Kidney (tissue), 13 donors: ENCODE measurements at regions not wholly inside any gene's neighbourhood (a gene's known extent, or its start where the extent isn't known, plus 50 kb on each side); places are given as distances from the start of the nearest gene placed in this dataset.

Source experiments
- DNase-seq, 5 donors: peaks; one replicate each; pipeline ENCODE4 v3.0.0-alpha.2; 2013 to 2020
- FAIRE-seq: peaks from 2 replicates; lab custom pipeline; 2012; peaks lifted over from hg19 to GRCh38; lab: Jason Lieb, UNC
- H3K27ac ChIP-seq, 2 donors: one replicate each; pipeline ENCODE4 v1.7.0; 2013; ENCODE audit warnings: low read depth in 2 of 2, low read length in 2 of 2, inconsistent platforms in 1 of 2
- H3K27me3 ChIP-seq: one replicate; pipeline ENCODE4 v1.7.1; 2013; ENCODE audit warnings: low read length, inconsistent platforms; ENCODE audit not compliant: control insufficient read depth, insufficient read depth
- H3K36me3 ChIP-seq, 3 donors: one replicate each; pipeline versions ENCODE4 v1.7.0 to v1.7.1; 2013; ENCODE audit warnings: low read length in 3 of 3, control low read depth in 1 of 3, inconsistent platforms in 1 of 3; ENCODE audit not compliant: insufficient read depth in 3 of 3, control insufficient read depth in 2 of 3
- H3K4me1 ChIP-seq, 3 donors: one replicate each; pipeline versions ENCODE4 v1.7.0 to v1.7.1; 2013; ENCODE audit warnings: low read length in 3 of 3, inconsistent platforms in 1 of 3, low read depth in 1 of 3; ENCODE audit not compliant: control insufficient read depth in 2 of 3, insufficient read depth in 2 of 3
- H3K4me3 ChIP-seq, 3 donors: one replicate each; pipeline versions ENCODE4 v1.7.0 to v1.8.1; 2013; ENCODE audit warnings: low read length in 3 of 3, control low read depth in 1 of 3, inconsistent platforms in 1 of 3
- H3K9ac ChIP-seq, 3 donors: one replicate each; pipeline versions ENCODE4 v1.7.0 to v1.7.1; 2013; ENCODE audit warnings: low read length in 3 of 3, control low read depth in 1 of 3, inconsistent platforms in 1 of 3
- H3K9me3 ChIP-seq, 3 donors: one replicate each; pipeline versions ENCODE4 v1.7.0 to v1.7.1; 2013; ENCODE audit warnings: low read length in 3 of 3, control low read depth in 1 of 3, inconsistent platforms in 1 of 3; ENCODE audit not compliant: control insufficient read depth in 2 of 3, insufficient read depth in 1 of 3
- intact Hi-C: fragments of 100-400 bp; cut with DNase I; formaldehyde crosslinking; loops from one replicate; pipeline ENCODE4 v1.11.1; 2022
- TF ChIP-seq, protein P1 (sequence below): IDR thresholded peaks from 3 replicates; pipeline ENCODE4 v1.5.1; 2012; ENCODE audit warnings: mild to moderate bottlenecking, moderate library complexity, borderline replicate concordance; ENCODE audit not compliant: insufficient read depth; ENCODE audit errors: extremely low read depth
- donor health status: control.
- donor health status: control.
- donor health status: control.
- donor health status: control.
- donor health status: control.
- donor health status: DM: yes; HTN: yes; CAD: no.
- donor health status: Normal renal cell carcinoma (clear cell type).

GRCh38 chr18:61677435-61677970, 215.3 kb downstream of the RNF152 start:
- peaks cover 0 to 8% (median 0%) of the 10 kb centered on the region in 3 donors for H3K4me1 ChIP-seq
- FAIRE-seq (no peak), DNase-seq (no peak)
- H3K4me3 ChIP-seq = no peak overlapping the region
- no peak overlapping the region for H3K9ac ChIP-seq
- H3K9me3 ChIP-seq = peaks cover 2 to 7% (median 4%) of the 10 kb centered on the region in 3 donors
- TF ChIP-seq, protein P1, sequence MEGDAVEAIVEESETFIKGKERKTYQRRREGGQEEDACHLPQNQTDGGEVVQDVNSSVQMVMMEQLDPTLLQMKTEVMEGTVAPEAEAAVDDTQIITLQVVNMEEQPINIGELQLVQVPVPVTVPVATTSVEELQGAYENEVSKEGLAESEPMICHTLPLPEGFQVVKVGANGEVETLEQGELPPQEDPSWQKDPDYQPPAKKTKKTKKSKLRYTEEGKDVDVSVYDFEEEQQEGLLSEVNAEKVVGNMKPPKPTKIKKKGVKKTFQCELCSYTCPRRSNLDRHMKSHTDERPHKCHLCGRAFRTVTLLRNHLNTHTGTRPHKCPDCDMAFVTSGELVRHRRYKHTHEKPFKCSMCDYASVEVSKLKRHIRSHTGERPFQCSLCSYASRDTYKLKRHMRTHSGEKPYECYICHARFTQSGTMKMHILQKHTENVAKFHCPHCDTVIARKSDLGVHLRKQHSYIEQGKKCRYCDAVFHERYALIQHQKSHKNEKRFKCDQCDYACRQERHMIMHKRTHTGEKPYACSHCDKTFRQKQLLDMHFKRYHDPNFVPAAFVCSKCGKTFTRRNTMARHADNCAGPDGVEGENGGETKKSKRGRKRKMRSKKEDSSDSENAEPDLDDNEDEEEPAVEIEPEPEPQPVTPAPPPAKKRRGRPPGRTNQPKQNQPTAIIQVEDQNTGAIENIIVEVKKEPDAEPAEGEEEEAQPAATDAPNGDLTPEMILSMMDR = no peak
- no peak overlapping the region for H3K27ac ChIP-seq
- no peaks in the 10 kb centered on the region for H3K27me3 ChIP-seq
- intact Hi-C loops = no loop called here
- no peaks in the 10 kb centered on the region for H3K36me3 ChIP-seq

DNA sequence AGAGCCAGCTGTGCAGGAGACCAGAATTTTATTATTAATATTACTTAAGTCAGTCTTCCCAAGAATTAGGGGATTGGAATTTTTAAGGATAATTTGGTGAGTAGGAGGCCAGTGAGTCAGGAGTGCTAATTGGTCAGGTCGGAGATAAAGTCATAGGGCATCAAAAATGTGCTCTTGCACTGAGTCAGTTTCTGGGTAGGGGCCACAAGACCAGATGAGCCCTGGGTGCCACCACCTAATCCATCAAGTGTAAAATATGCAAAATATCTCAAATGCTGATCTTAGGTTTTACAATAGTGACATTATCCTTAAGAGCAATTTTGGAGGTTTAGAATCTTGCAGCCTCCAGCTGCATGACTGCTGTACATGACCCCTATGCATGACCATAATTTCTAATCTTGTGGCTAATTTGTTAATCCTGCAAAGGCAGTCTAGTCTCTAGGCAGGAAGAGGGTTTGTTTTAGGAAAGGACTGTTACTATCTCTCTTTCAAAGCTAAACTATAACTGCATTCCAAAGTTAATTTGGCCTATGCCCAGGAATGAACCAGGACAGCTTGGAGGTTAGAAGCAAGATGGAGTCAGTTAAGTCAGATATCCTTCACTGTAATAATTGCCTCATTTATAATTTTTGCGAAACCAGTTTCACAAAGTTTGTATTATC, 215.9 kb downstream of the RNF152 start:
- H3K4me3 ChIP-seq = no peak overlapping the region
- intact Hi-C loops = no loop called here
- peaks cover 0 to 5% (median 0%) of the 10 kb centered on the region in 3 donors for H3K4me1 ChIP-seq
- peaks cover 2 to 7% (median 4%) of the 10 kb centered on the region in 3 donors for H3K9me3 ChIP-seq
- no peak for FAIRE-seq
- TF ChIP-seq, protein P1 = no peak
- H3K27me3 ChIP-seq = no peaks in the 10 kb centered on the region
- no peak for DNase-seq
- H3K9ac ChIP-seq = no peak overlapping the region
- no peaks in the 10 kb centered on the region for H3K36me3 ChIP-seq
- no peak overlapping the region for H3K27ac ChIP-seq

DNA sequence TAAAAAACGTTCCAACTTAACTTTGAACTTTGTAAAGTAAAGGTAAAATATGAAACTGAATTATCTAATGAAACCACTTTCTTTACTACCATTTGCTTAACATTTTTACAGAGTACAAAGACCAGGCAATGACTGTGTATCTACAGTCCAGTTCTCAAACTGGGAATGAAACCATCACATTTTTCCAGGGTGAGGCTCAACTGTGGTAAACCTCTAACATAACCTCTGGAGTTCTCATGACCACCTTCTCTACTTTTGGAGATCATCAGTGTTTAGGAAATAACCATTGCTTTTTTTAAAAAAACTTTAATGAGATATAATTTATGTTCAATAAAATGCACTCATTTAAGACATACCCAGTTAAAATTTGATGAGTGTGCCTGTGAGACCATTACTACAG, 223.5 kb downstream of the RNF152 start:
- H3K9ac ChIP-seq = no peak overlapping the region
- H3K27ac ChIP-seq = no peak overlapping the region
- peaks cover 0 to 31% (median 12%) of the 10 kb centered on the region in 3 donors for H3K4me1 ChIP-seq
- no peaks in the 10 kb centered on the region for H3K9me3 ChIP-seq
- intact Hi-C loops = no loop called here
- no peak overlapping the region for H3K4me3 ChIP-seq
- H3K27me3 ChIP-seq = no peaks in the 10 kb centered on the region
- TF ChIP-seq, protein P1 = no peak
- no peak for DNase-seq
- FAIRE-seq = no peak
- no peaks in the 10 kb centered on the region for H3K36me3 ChIP-seq
